Endodermal cell (in vitro differentiated cells): ENCODE measurements at regions not wholly inside any gene's neighbourhood (a gene's known extent, or its start where the extent isn't known, plus 50 kb on each side); places are given as distances from the start of the nearest gene placed in this dataset.

Experiments used
- DNase-seq: peaks from one replicate; pipeline ENCODE4 v3.0.0-alpha.2; 2017
- H3K27ac ChIP-seq: 2 replicates; pipeline ENCODE4 v1.5.1; 2013; ENCODE audit warnings: mild to moderate bottlenecking, low read depth, low read length, moderate library complexity
- H3K27me3 ChIP-seq: 2 replicates; pipeline ENCODE4 v1.6.1; 2013; ENCODE audit warnings: mild to moderate bottlenecking, low read length, moderate library complexity; ENCODE audit not compliant: insufficient read depth, control insufficient read depth, poor library complexity, severe bottlenecking
- H3K36me3 ChIP-seq: 2 replicates; pipeline ENCODE4 v1.7.0; 2013; ENCODE audit warnings: mild to moderate bottlenecking, low read length, moderate library complexity; ENCODE audit not compliant: control insufficient read depth, insufficient read depth
- H3K4me1 ChIP-seq: one replicate; pipeline ENCODE4 v1.7.0; 2013; ENCODE audit warnings: low read length; ENCODE audit not compliant: control insufficient read depth, insufficient read depth
- H3K4me3 ChIP-seq: 2 replicates; pipeline ENCODE4 v1.5.1; 2013; ENCODE audit warnings: mild to moderate bottlenecking, low read length, moderate library complexity
- H3K9ac ChIP-seq: 2 replicates; pipeline ENCODE4 v1.6.1; 2013; ENCODE audit warnings: mild to moderate bottlenecking, low read length, moderate library complexity; ENCODE audit not compliant: poor library complexity, severe bottlenecking; ENCODE audit errors: extremely low read depth
- H3K9me3 ChIP-seq: 2 replicates; pipeline ENCODE4 v1.6.1; 2013; ENCODE audit warnings: mild to moderate bottlenecking, low read length, moderate library complexity; ENCODE audit not compliant: control insufficient read depth
- H3K27ac Mint-ChIP-seq: 2 replicates; pipeline ENCODE4 v1.8.0; 2020; ENCODE audit warnings: mixed read lengths
- H3K27me3 Mint-ChIP-seq: 2 replicates; pipeline ENCODE4 v1.8.0; 2021; ENCODE audit warnings: mild to moderate bottlenecking, mixed read lengths; ENCODE audit not compliant: insufficient read depth
- H3K36me3 Mint-ChIP-seq: 2 replicates; pipeline ENCODE4 v1.8.0; 2020; ENCODE audit warnings: low read depth, mixed read lengths
- H3K4me1 Mint-ChIP-seq: 2 replicates; pipeline ENCODE4 v1.8.0; 2020; ENCODE audit warnings: mixed read lengths
- H3K4me3 Mint-ChIP-seq: 2 replicates; pipeline ENCODE4 v1.8.0; 2020; ENCODE audit warnings: mild to moderate bottlenecking, moderate library complexity, mixed read lengths
- H3K9me3 Mint-ChIP-seq: 2 replicates; pipeline ENCODE4 v1.8.0; 2020; ENCODE audit warnings: mild to moderate bottlenecking, mixed read lengths
- CTCF ChIP-seq: fragments of 200-600 bp; sonication (generic); conservative IDR thresholded peaks from 2 replicates; pipeline ENCODE4 v1.5.0; 2021; ENCODE audit warnings: antibody characterized with exemption, mild to moderate bottlenecking
- WGBS, 2 experiments: methylation state at CpG; one replicate each; pipeline versions ENCODE4 v1.1.5 to v1.1.7; 2013; ENCODE audit warnings: missing lambda C conversion rate in 2 of 2, mixed read lengths in 1 of 2; ENCODE audit not compliant: insufficient coverage in 1 of 2, insufficient read length in 1 of 2; 5-methylcytosine and 5-hydroxymethylcytosine counted together

- WGBS, 2 experiments: 78 to 100% methylated on average over 2 to 5 of the region's 5 CpGs
- Mint-ChIP-seq H3K4me1 (peaks cover 10% of the 10 kb centered on the region), H3K27ac (no peak overlapping the region)
These were observed 111.9 kb upstream of the TSC22D2 start for GRCh38 chr3:150296123-150296735.

GRCh38 chr3:150293401-150294001 lies 114.6 kb upstream of the TSC22D2 start:
- H3K27me3 Mint-ChIP-seq: no peaks in the 10 kb centered on the region
- H3K27ac Mint-ChIP-seq: no peak overlapping the region
- no peaks in the 10 kb centered on the region for H3K9me3 Mint-ChIP-seq
- H3K36me3 Mint-ChIP-seq: no peaks in the 10 kb centered on the region
- Histone ChIP-seq H3K27ac (no peak overlapping the region), H3K9me3 (no peaks in the 10 kb centered on the region), H3K9ac (no peak overlapping the region), H3K36me3 (no peaks in the 10 kb centered on the region), H3K27me3 (no peaks in the 10 kb centered on the region), H3K4me1 (no peaks in the 10 kb centered on the region), H3K4me3 (no peak overlapping the region)
- WGBS, 2 experiments: 85 to 94% methylated on average over 4 to 7 of the region's 7 CpGs
- no peak for DNase-seq
- no peak overlapping the region for H3K4me3 Mint-ChIP-seq
- H3K4me1 Mint-ChIP-seq: peaks cover 10% of the 10 kb centered on the region
- TF ChIP-seq CTCF: no peak

More at GRCh38 chr3:150296123-150296735, 111.9 kb upstream of the TSC22D2 start:
- Mint-ChIP-seq H3K27me3 (no peaks in the 10 kb centered on the region), H3K4me3 (no peak overlapping the region), H3K36me3 (no peaks in the 10 kb centered on the region), H3K9me3 (no peaks in the 10 kb centered on the region)
- Histone ChIP-seq H3K36me3 (no peaks in the 10 kb centered on the region), H3K4me3 (no peak overlapping the region), H3K9ac (no peak overlapping the region), H3K9me3 (no peaks in the 10 kb centered on the region), H3K27me3 (no peaks in the 10 kb centered on the region), H3K4me1 (peaks cover 3% of the 10 kb centered on the region), H3K27ac (no peak overlapping the region)
- DNase-seq: no peak
- no peak for TF ChIP-seq CTCF

- Histone ChIP-seq H3K27ac (no peak overlapping the region), H3K27me3 (no peaks in the 10 kb centered on the region), H3K36me3 (no peaks in the 10 kb centered on the region), H3K9me3 (no peaks in the 10 kb centered on the region), H3K9ac (no peak overlapping the region), H3K4me1 (no peaks in the 10 kb centered on the region), H3K4me3 (no peak overlapping the region)
- Mint-ChIP-seq H3K4me3 (no peak overlapping the region), H3K36me3 (no peaks in the 10 kb centered on the region), H3K9me3 (no peaks in the 10 kb centered on the region), H3K27me3 (no peaks in the 10 kb centered on the region), H3K27ac (no peak overlapping the region), H3K4me1 (peaks cover 10% of the 10 kb centered on the region)
- 94 to 100% methylated on average over 1 to 4 of the region's 4 CpGs for WGBS, 2 experiments
- no peak for DNase-seq
- TF ChIP-seq CTCF: no peak
These were observed 115.2 kb upstream of the TSC22D2 start for GRCh38 chr3:150292891-150293290.
